HG03575 (cell line): ENCODE measurements at regions not wholly inside any gene's neighbourhood (a gene's known extent, or its start where the extent isn't known, plus 50 kb on each side); places are given as distances from the start of the nearest gene placed in this dataset.

Experiments used
- ATAC-seq: cut with Tn5 transposase; IDR thresholded peaks from one replicate; pipeline ENCODE4 v1.9.1; 2021; ENCODE audit not compliant: unreplicated experiment, insufficient number of reproducible peaks, low FRiP score; ENCODE audit errors: extremely low read depth

DNA sequence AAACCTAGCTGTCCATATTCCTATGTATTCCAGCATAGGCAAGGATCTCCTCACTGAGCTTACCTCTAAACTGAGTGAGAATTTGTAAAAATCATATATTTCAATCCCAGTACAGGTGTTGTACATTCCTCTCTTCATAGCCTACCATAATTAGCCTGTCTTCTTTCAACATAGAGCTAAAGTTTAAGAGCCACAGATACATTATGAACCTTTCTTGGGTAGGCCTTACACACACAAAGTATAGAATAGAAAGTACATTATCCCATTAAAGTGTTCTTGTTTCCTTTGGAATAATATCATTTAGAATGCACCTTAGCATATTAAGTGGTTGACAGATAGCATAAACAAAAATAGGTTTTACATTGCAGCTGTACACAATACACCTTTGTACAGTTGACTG is 282.1 kb upstream of the TMEM161B start:
- ATAC-seq = no peak

DNA sequence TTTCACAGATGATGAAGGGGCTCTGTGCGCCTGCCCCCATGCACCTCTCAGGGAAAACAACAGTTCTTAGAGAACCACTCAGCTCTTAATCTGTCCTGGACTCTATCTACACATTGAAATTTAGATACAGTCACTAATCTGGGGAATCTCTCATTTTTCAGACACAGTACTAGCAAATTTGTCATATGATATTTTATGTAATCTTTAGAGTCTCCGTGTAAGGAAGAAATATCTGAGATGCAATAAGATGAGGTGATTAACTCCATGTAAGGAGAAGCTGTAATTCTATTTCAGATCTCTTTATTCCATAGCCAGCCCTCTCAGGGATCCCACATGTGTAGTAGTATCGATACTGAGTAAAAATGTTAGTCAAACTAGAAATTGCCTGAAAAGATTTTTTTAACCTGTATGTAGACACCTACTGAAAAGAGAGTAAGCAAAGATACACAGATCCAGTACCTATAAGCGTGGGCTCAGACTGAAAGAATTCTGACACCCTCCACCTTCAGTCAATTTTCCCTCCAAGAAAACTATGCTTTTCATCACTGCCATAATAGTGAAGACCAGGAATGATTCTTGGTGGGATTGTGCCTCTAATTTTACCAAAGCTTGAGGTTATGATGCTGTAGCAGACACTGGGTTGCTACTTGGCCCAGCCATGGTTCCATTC is 279.6 kb upstream of the TMEM161B start:
- no peak for ATAC-seq

DNA sequence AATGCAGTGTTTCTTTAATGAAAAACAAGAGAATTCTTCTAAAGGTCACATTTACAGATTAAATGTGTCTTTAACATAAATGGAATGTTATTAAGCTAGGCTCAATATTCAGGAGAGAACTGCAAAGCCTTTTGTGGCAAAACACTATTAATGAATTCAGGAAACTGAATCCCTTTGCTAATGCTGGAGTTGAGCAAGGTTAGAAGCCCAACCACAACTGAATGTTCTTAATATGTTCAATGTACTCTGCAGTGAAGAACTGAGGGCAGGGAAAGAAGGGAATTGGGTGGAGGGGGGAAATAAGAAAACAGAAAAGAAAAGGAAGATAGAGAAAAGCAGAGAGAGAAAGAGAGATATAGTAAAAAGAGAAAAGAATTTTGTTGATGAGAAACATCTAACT is 276.7 kb upstream of the TMEM161B start:
- ATAC-seq = no peak

DNA sequence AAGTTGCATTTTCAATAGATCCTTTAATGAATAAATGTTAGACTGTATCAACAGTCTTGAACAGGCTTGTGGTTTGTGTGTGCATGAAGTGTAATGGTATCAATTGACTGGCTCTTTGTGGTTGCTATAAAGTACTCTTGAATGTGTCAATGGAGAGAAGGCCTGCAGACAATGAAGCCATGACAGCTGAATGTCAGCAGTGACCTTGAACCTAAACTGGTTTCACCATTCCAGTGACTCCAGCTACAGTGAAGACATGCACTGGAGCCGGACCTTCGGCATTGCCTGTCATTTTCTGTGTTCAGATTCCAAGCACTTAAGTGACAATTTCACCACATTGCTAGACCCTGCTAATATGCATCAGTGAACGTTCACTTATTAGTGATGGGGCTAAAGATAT is 276.0 kb upstream of the TMEM161B start:
- ATAC-seq = no peak

DNA sequence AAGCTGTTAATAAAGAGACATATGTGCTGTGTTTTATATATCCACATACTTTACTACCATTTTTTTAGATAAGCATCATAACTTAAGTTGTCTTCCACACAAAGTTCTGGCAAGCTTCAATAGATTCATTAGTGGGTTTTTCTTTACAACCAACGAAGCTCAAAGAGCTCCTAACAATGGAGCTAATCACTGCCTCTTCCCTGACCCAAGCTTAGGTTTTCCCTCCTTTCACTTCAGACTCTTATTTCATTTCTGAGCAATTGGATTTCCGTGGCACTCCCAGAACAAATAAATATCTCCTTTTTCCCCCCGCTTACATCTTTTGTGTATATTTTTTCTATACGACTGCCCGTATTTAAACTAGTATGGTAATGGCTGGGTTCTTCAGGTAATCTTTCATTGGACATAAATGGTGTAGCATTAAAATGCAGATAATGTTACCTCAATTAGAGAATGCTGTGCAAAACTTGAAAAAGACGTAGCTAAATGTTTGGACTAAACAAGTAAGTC is 275.5 kb upstream of the TMEM161B start:
- ATAC-seq = no peak

DNA sequence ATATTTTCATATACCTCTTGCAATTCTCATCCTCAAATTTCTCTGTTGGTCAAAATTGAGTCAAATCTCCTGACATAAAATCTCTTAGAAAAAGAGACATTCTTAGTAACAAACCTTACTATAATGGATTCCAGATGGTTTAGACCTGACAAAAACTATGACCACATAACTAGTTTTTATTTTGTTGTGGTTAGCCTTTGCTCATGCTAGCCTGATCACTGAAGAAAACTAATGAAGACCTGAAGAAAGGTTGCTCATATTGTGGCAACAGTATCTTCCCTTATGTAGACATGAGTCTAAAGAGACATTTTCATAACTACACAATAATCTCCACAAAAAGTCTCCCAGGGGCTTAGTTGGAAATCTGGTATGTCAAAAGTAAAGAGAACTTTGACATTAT is 274.1 kb upstream of the TMEM161B start:
- ATAC-seq = no peak

DNA sequence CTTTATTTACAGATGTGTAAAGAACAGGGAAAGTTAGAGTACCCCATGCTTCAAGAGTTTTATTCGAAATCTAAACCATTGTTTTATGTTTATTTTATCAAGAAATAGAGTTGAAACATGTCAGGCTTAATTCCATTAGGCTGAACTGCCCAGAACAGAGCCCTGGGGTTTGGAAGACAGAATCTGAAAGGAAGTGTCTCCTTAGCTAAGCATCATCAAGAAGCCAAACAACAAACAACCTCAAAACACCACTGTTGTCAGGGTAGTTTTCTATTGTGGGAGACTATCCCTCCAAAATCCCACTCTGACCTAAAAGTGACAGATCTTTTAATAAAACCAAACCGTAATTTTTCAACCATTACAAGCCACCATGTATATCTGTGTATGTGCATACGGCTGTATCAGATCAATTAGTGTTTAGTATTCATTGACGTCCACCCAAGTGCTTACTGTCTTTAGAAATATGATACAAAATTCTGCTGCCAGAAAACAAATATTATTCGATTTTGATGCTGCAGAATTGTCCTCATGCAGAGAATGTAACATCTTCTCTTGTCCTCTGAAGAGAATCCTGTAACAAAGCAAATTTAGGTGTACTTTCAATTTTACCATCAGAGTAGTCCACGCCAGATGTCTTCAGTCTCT is 271.9 kb upstream of the TMEM161B start:
- no peak for ATAC-seq

DNA sequence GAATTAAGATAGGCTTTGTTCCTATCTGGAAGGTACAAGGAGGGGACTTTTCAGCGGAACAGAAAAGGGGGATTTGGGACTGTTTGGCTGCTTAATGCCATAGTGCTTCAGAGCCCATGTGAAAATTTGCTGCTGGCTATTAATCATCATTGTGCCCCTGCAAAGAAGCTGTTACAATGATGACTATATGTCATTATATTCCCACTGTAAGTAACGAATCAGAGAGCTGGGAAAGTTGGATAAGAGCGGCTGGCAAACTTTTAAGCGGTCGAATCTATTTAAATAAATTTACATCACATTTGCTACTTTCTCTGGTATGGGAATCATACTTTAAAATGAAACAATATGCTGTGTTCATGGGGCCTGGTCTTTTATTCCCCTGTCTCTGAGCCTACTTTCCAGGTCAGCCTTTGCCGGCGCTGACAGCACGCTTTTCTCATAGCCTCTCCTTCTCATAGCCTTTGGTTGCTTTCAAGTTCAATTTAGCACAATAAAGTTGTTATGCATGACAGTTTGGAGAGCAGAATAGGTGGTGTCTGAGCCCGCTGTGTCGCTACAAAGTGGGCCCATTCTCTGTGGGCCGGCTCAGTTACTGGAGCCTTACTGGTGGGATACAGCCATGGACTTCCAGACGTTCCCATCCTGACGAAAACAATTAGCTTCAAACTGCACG is 271.2 kb upstream of the TMEM161B start:
- ATAC-seq = no peak

DNA sequence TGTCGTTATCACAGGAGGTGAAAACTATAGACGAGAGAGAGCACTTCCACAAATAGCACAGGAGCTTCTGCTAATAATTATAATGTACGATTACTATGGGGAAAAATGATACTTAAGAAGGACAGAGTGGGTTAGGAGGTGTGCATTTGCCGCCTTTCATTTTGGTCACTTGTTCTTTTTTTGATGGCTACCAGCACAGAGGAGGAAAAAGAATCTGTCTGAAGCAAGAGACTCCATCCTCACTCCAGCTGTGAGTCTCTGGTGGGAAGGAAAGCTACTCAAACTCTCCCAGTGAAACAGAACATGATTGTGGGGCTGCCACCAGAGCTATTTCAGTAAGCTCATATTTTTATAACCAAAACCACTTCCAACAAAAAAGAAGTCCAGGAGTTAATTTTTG is 270.4 kb upstream of the TMEM161B start:
- ATAC-seq = no peak

DNA sequence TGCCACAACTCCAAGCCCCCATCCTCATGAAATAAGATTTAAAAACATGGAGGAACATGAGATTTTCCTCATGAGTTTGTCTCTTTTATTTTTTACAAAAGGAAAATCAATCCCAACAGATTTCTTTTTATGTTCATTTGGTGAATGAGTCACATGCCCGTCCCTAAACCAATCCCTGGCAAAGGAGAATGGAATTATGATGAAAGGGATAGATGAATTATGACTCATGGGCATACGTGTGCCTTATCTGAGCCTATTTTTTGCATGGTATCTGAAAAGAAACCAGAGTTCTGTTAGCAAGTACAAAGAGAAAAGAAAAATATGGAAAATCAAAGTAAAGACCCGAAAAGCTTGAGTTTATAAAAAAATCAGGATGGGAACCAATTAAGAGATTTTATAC is 267.5 kb upstream of the TMEM161B start:
- no peak for ATAC-seq

DNA sequence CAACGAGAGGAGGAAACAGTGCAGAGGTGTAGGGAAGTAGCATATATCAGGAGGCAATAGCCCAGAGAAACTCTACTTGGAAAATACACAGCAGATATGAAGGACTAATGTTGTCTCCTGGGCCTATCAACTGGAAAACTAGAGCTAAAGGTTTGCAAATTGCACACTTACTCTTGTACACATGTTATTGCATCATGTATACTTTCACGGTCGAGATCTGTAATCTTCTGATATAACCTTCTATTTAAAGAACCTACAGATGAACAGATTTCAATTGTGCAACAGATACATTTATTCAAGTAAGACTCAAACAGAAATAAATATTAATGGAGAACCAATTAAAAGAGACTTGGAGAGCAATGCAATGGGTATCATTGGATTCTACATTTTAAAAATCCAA is 256.3 kb upstream of the TMEM161B start:
- ATAC-seq = no peak

DNA sequence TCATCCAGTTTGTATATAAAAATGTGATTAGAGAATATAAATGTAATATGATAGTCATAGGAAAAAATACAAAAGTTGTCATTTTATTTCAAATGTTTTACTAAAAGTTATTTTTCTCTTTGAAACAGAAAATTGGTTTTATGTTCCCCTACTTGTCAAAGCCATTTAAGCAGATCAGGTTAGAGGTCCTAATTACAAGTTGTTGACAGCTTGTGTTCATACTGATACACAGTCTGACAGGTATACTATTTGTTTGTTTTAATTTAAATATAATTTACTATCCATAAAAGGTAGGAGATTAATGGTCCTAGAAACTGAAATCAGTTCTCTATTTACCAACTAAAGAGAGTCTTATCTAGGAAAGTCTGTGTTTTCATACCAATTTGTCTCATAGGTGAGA is 250.4 kb upstream of the TMEM161B start:
- ATAC-seq = no peak

DNA sequence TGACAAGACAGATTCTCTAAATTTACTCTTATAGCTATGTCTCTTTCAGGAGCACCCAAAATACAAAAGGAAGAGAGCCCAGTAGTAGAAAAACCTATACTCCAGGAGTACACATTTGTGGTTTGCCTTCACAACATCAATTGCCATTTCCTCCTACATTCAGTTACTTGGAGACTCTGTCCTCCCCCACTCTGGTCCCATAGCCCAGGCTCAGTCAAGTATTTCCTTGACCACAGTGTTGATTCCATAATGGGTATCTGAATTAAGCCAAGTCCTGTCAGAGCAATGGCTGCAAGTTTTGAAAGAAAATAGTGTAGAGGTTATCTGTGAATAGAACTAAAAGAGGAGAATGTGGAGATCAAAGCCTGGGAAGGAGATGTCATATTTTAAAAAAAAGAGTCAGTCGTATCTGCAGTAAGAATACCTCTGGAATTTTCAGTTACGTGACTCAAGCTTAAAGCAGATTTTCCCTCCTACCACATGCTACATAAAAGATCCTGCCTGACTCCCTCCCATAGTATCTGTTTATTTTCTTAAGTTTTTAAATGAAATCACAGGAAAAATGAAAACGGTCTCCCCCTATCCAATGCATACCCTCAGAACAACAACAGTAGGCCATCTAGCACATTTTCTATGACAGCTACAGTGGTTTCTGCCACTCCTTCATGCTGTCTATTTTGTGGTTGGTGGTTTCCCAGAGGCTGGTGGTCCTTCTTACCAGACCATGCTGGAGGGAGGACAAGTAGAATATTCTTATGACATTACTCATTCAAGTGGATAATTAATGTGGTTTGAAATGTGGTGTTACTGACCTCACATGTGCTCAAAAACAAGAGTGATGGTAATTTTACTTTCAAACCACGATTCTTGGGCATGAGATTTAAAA is 249.7 kb upstream of the TMEM161B start:
- no peak for ATAC-seq

DNA sequence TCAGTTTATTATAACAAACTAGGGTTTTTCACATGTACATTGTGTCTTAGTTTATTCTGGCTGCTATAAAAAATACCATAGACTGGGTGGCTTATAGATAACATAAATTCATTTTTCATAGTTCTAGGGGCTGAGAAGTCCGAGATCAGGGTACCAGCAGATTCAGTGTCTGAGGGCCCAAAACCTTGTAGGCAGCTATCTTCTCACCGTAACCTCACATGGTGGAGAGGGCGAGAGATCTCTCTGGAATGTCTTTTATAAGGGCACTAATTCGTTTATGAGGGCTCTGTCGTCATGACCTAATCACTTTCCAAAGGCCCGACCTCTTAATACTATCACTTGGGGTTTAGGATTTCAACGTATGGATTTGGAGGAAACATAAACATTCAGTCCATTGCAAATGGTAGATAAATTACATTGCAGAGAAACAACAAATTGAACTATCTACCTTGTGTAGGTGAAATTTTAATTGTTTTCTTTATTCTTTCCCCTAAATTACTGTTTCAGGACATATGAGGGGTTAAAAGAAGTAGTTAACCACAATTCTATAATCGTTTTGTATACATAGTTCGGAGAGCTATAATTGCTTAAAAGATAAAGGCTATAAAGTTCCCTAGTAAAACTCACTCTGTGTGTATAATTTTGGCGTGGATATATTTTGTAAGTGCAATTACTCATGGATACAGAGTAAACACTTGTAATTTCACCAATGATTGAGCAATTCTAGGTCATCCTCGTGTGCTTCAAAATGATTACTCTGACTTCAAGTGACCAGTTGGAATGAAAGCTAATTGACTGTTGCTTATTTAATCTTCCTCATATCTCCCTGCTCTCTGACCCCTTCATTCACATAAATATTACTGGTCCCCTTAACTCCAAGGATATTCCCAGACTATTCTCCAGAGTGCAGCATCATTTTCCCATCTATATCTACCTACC is 247.5 kb upstream of the TMEM161B start:
- no peak for ATAC-seq

DNA sequence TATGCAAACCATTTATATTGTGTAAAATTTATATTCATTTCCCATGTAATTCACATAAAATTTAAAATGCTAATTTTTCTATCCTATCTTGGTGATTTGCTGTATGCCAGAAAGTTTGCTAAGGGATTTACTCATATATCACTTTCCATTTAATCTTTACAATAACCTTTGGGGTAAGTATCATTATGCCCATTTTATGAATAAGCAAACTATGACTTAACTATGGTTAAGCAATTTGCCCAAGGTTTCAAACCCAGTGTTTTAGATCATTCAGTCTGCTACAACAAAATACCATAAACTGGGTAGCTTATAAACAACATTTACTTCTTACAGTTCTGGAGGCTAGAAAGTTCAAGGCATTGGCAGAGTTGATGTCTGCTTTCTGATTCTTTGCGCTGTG is 246.4 kb upstream of the TMEM161B start:
- ATAC-seq = no peak

DNA sequence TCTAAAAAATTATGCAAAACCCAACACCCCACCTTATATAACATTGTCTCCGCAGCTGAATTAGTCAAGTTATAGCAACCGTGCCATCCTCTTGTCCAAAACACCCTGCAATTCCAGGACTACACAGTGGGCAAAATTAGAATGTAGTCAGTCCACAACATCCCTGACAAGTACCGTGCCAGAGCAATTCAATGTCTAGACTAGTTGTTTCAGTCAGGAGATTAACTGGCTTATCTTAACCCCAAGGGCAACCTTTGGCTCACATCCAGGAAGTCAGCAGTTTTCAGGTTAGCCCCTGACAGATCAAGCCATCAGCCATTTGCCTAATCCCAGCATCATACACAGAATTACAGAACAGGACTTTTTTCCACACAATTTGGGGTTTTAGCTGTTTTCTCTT is 240.8 kb upstream of the TMEM161B start:
- no peak for ATAC-seq

DNA sequence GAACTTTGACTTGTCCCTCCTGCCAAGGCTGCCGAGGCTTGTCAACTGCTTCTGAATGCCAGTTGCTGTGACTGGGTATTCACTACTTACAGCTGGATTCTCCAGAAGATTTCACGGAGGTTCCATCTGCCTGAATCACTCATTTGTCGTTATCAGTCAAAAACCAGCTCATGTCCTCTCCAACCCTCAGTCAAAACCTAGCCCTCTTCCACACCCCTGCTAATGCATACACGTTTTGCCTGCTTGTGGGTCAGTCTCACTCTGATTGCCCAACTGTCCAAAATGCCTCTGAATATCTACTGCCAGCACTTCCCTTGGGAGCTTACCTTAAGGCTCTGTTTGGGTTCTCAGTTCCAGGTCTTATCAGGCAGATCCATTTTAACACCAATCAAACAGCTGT is 238.6 kb upstream of the TMEM161B start:
- ATAC-seq = no peak

DNA sequence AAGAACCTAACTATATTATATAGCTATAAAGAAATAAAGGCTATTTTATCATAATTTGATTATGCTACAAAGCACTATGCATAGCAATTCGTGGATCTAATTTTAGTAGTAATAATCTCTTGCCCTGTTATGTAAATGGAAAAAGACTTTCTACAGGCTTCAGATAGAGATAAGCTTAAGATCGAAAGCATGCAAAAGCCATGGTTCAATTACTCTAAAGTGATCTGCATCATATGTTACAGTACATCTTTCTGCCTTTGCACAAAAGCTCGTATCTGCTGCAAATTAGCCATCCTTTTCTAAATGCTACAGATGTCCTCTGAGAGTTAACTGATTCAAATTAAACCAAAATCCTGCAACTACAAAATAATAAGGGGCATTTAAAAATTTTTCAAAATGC is 234.8 kb upstream of the TMEM161B start:
- ATAC-seq = no peak

DNA sequence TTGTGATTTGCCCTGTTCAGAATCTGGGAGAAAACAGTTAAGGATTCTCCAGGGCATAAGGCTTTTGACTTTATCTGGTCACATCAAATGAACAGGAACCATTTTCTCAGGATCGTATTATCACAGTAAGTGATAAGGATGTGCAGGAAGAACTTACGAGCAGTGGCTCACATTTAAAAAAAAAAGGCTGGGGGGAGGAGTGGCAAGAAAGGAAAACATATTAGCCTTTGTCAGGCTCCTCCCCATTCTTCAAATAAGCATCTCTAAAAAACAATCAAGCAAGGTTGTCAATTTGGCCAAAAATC is 234.3 kb upstream of the TMEM161B start:
- no peak for ATAC-seq
